Upper lobe of left lung (tissue), 6 donors: ENCODE measurements at regions not wholly inside any gene's neighbourhood (a gene's known extent, or its start where the extent isn't known, plus 50 kb on each side); places are given as distances from the start of the nearest gene placed in this dataset.

Source experiments
- ATAC-seq, 2 donors: fragments of 200-7000 bp; cut with Tn5 transposase; one replicate each; pipeline ENCODE4 v1.9.1; 2022; ENCODE audit warnings: mild to moderate bottlenecking in 2 of 2, moderate library complexity in 2 of 2; ENCODE audit not compliant: low FRiP score in 2 of 2
- DNase-seq, 2 donors: peaks; one replicate each; pipeline ENCODE4 v3.0.0-alpha.2; 2019 to 2020
- H3K27ac ChIP-seq, 4 donors: fragments of 200-600 bp; sonication (generic); one replicate each; pipeline ENCODE4 v1.5.1; 2016 to 2019
- H3K27me3 ChIP-seq, 4 donors: fragments of 200-600 bp; sonication (generic); one replicate each; pipeline ENCODE4 v1.5.1; 2017 to 2019
- H3K36me3 ChIP-seq, 4 donors: fragments of 200-600 bp; sonication (generic); one replicate each; pipeline ENCODE4 v1.5.1; 2016 to 2019
- H3K4me1 ChIP-seq, 4 donors: fragments of 200-600 bp; sonication (generic); one replicate each; pipeline ENCODE4 v1.5.1; 2018 to 2019
- H3K4me3 ChIP-seq, 4 donors: fragments of 200-600 bp; sonication (generic); one replicate each; pipeline ENCODE4 v1.5.1; 2017 to 2019; ENCODE audit warnings: mild to moderate bottlenecking in 2 of 4, moderate library complexity in 1 of 4
- H3K9me3 ChIP-seq, 4 donors: fragments of 200-600 bp; sonication (generic); one replicate each; pipeline ENCODE4 v1.5.1; 2018 to 2019
- CTCF ChIP-seq, 6 experiments: fragments of 450-650 bp in 4 of 6; fragments of 200-600 bp in 2 of 6; sonication (generic) in 2 of 6; IDR thresholded peaks; one replicate each; pipeline ENCODE4 v1.5.1; 2016 to 2019; ENCODE audit warnings: antibody characterized with exemption in 6 of 6
- EP300 ChIP-seq, 4 donors: sonication (generic); formaldehyde crosslinking; IDR thresholded peaks; one replicate each; pipeline ENCODE4 v1.5.1; 2017; ENCODE audit warnings: antibody characterized with exemption in 4 of 4, control low read depth in 2 of 4
- POLR2A ChIP-seq, 4 donors: fragments of 450-650 bp; IDR thresholded peaks; one replicate each; pipeline ENCODE4 v1.5.1; 2016 to 2017; ENCODE audit warnings: antibody characterized with exemption in 4 of 4, mild to moderate bottlenecking in 2 of 4
- POLR2AphosphoS5 ChIP-seq, 2 donors: sonication (generic); formaldehyde crosslinking; IDR thresholded peaks; one replicate each; pipeline ENCODE4 v1.5.1; 2017; ENCODE audit warnings: antibody characterized with exemption in 2 of 2
- WGBS, 2 donors: methylation state at CpG; one replicate each; pipeline ENCODE4 v1.1.5; 2017 to 2018; 5-methylcytosine and 5-hydroxymethylcytosine counted together
- donor health status: DM: no; HTN: no; CAD: no; lungs with moderate emphysema.
- donor health status: DM: no; HTN: yes; CAD: no; lungs with severe emphysema.

- 77 to 87% methylated on average over 4 to 8 of the region's 8 CpGs for WGBS, 2 donors
Observed at GRCh38 chr6:148671085-148671484, 75.7 kb upstream of the UST start.

GRCh38 chr6:148671952-148672351 is 74.9 kb upstream of the UST start:
- Histone ChIP-seq H3K36me3 (no peaks in the 10 kb centered on the region), H3K27ac (no peak overlapping the region), H3K27me3 (no peaks in the 10 kb centered on the region), H3K9me3 (peaks cover 8 to 26% (median 10%) of the 10 kb centered on the region in 4 donors), H3K4me1 (no peaks in the 10 kb centered on the region), H3K4me3 (no peak overlapping the region)
- ATAC-seq, result no peak
- TF ChIP-seq POLR2AphosphoS5 (IDR thresholded peaks at IDR 0.05) (no peak), CTCF (IDR thresholded peaks at IDR 0.05) (no peak), POLR2A (IDR thresholded peaks at IDR 0.05) (no peak), EP300 (IDR thresholded peaks at IDR 0.05) (no peak)
- no peak for DNase-seq

More at GRCh38 chr6:148671085-148671484, 75.7 kb upstream of the UST start:
- Histone ChIP-seq H3K27ac (no peak overlapping the region), H3K4me1 (no peaks in the 10 kb centered on the region), H3K36me3 (no peaks in the 10 kb centered on the region), H3K27me3 (no peaks in the 10 kb centered on the region), H3K9me3 (peaks cover 13 to 35% (median 16%) of the 10 kb centered on the region in 4 donors), H3K4me3 (no peak overlapping the region)
- DNase-seq (peak in 1 of 2 donors; percentile 6), ATAC-seq (no peak)
- TF ChIP-seq POLR2A (IDR thresholded peaks at IDR 0.05), result no peak
- TF ChIP-seq EP300 (IDR thresholded peaks at IDR 0.05), result no peak

GRCh38 chr6:148674306-148674705 is 72.5 kb upstream of the UST start:
- WGBS, 2 donors, result 67% methylated on average over 1 of the region's 1 CpG
- H3K36me3 ChIP-seq, result no peaks in the 10 kb centered on the region
- no peak for ATAC-seq

DNA sequence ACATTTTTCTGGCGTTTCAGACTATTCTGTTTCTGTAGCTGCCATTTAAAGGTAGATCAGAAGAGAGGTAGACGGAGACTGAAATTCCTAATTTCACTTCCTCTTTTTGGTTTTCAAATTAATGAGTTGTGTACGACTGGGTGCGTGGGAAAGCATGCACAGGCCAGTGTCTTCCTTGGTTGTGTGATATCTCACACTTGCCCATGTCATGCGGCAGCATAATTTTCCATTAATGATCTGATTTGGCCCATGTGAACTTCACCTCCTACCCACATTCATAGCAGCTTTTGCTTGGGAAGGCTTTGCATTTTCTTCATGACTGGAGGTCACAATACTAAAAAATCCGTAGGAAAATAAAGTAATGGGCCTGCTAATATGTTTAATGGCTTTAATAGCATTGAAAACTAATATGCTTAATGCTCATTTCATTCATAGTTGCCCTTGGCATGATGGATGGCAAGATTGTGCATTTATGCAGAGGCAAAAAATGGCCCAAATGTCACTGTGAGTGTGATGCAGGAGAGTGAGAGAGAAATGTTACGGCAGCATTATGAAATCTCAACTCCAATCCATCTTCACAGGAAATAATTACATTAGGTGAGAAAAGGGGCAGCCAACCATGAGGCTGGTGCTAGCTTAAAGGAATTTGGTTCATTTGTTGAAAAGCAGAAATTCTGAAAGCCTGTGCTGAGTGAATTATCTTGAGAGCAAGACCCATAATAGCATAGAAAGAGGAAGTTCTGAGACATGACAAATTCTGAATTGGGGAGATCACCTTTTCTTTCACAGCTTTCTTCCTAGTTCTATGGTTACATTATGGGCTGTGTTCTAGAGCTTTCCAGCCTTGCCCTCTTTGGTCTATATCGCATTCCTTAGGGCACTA is 69.0 kb upstream of the UST start:
- Histone ChIP-seq H3K27me3 (no peaks in the 10 kb centered on the region), H3K27ac (no peak overlapping the region), H3K4me1 (no peaks in the 10 kb centered on the region), H3K36me3 (no peaks in the 10 kb centered on the region), H3K4me3 (no peak overlapping the region), H3K9me3 (no peaks in the 10 kb centered on the region)
- TF ChIP-seq POLR2AphosphoS5 (IDR thresholded peaks at IDR 0.05), result no peak
- ATAC-seq, result no peak
- no peak for DNase-seq
- WGBS, 2 donors, result 63 to 71% methylated on average over 8 of the region's 8 CpGs

More at GRCh38 chr6:148674306-148674705, 72.5 kb upstream of the UST start:
- no peak for DNase-seq
- Histone ChIP-seq H3K27me3 (no peaks in the 10 kb centered on the region), H3K4me1 (no peaks in the 10 kb centered on the region), H3K9me3 (peaks cover 0 to 15% (median 7%) of the 10 kb centered on the region in 4 donors), H3K27ac (no peak overlapping the region), H3K4me3 (no peak overlapping the region)
- TF ChIP-seq POLR2AphosphoS5 (IDR thresholded peaks at IDR 0.05) (no peak), CTCF (IDR thresholded peaks at IDR 0.05) (no peak), EP300 (IDR thresholded peaks at IDR 0.05) (no peak), POLR2A (IDR thresholded peaks at IDR 0.05) (no peak)

DNA sequence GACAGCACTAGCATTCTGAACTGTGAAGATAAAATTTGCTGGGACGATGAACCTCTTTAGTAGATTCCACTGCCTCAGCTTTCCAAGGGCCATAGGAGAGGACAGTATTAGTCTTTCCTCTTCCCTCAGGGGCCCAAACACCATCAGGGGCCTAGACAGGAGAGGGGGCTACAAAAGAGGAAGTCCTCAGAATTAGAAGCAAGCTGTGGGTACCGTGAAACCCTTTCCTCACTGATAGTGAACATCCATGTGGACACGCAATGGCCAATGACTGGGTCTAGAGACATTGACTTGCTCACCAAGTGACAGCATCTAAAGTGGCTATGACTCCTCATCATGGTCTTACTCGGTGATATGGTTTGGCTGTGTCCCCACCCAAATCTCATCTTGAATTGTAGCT is 68.1 kb upstream of the UST start:
- Histone ChIP-seq H3K4me3 (no peak overlapping the region), H3K9me3 (no peaks in the 10 kb centered on the region), H3K4me1 (no peaks in the 10 kb centered on the region), H3K36me3 (no peaks in the 10 kb centered on the region), H3K27ac (no peak overlapping the region), H3K27me3 (no peaks in the 10 kb centered on the region)
- WGBS, 2 donors, result 88 to 91% methylated on average over 4 of the region's 4 CpGs
- no peak for TF ChIP-seq POLR2AphosphoS5 (IDR thresholded peaks at IDR 0.05)
- no peak for TF ChIP-seq POLR2A (IDR thresholded peaks at IDR 0.05)
- TF ChIP-seq EP300 (IDR thresholded peaks at IDR 0.05), result no peak
- no peak for TF ChIP-seq CTCF (IDR thresholded peaks at IDR 0.05)
- ATAC-seq (no peak), DNase-seq (no peak)

GRCh38 chr6:148681666-148682065 is 65.2 kb upstream of the UST start:
- Histone ChIP-seq H3K27ac (no peak overlapping the region), H3K4me1 (no peaks in the 10 kb centered on the region), H3K9me3 (no peaks in the 10 kb centered on the region), H3K36me3 (no peaks in the 10 kb centered on the region), H3K4me3 (no peak overlapping the region), H3K27me3 (no peaks in the 10 kb centered on the region)
- DNase-seq (no peak), ATAC-seq (no peak)
- WGBS, 2 donors, result 53 to 63% methylated on average over 1 of the region's 1 CpG
- TF ChIP-seq EP300 (IDR thresholded peaks at IDR 0.05) (no peak), POLR2A (IDR thresholded peaks at IDR 0.05) (no peak), POLR2AphosphoS5 (IDR thresholded peaks at IDR 0.05) (no peak)
